ENCODE measurements at regions not wholly inside any gene's neighbourhood (a gene's known extent, or its start where the extent isn't known, plus 50 kb on each side); places are given as distances from the start of the nearest gene placed in this dataset.

- DNase-seq (ENCODE audit: low read depth in 1 of 2, low spot score in 2 of 2) (no peak), FAIRE-seq (no peak)
- Histone ChIP-seq H3K9ac (replicated peaks in 1 of 4; ENCODE audit: extremely low read depth in 1 of 4, low read depth in 3 of 4, low read length in 3 of 4) (no peak overlapping the region), H3K27me3 (replicated peaks in 1 of 4; ENCODE audit: control insufficient read depth in 3 of 4, extremely low read depth in 1 of 4, insufficient read depth in 3 of 4, low read length in 3 of 4) (no peaks in the 10 kb centered on the region), H3K4me3 (ENCODE audit: extremely low read depth in 1 of 4, insufficient read depth in 2 of 4, low read depth in 3 of 4, low read length in 4 of 4) (no peak overlapping the region), H4K8ac (ENCODE audit: extremely low read depth, insufficient read depth, low read length) (no peak overlapping the region), H4K91ac (replicated peaks; ENCODE audit: insufficient read length, low read length) (no peak overlapping the region), H3K4ac (replicated peaks; ENCODE audit: insufficient read length, low read depth, low read length) (no peak overlapping the region), H3K14ac (ENCODE audit: insufficient read length) (no peak overlapping the region), H3K79me2 (ENCODE audit: control insufficient read depth in 1 of 2, insufficient read depth in 2 of 2, low read length in 2 of 2) (no peaks in the 10 kb centered on the region), H2BK20ac (ENCODE audit: low read length) (no peak overlapping the region), H2AK5ac (ENCODE audit: low read depth, low read length) (no peak overlapping the region), H2BK12ac (ENCODE audit: low read depth, low read length) (no peak overlapping the region), H3K4me2 (ENCODE audit: insufficient read depth in 1 of 2, low read depth in 2 of 2, low read length in 2 of 2) (no peak overlapping the region), H3K23ac (ENCODE audit: insufficient read length) (no peak overlapping the region), H4K5ac (ENCODE audit: insufficient read length, low read depth, low read length) (no peak overlapping the region), H3K56ac (replicated peaks; ENCODE audit: insufficient read length, low read depth, low read length) (no peak overlapping the region), H2AFZ (ENCODE audit: low read length) (no peak overlapping the region), H2BK15ac (ENCODE audit: low read length) (no peak overlapping the region), H3K4me1 (replicated peaks in 1 of 4; ENCODE audit: control insufficient read depth in 3 of 4, insufficient read depth in 4 of 4, low read length in 3 of 4) (no peaks in the 10 kb centered on the region), H3K18ac (ENCODE audit: extremely low read depth, low read length) (no peak overlapping the region), H3K27ac (ENCODE audit: low read depth, low read length) (no peak overlapping the region), H4K20me1 (replicated peaks in 1 of 2; ENCODE audit: control insufficient read depth in 1 of 2, insufficient read depth in 2 of 2, low read length in 2 of 2) (no peaks in the 10 kb centered on the region), H3K79me1 (ENCODE audit: low read depth, low read length) (no peaks in the 10 kb centered on the region), H3K9me3 (ENCODE audit: insufficient read depth in 2 of 2, low read depth in 1 of 2, low read length in 1 of 2) (peaks cover 18 to 22% of the 10 kb centered on the region in 2 experiments), H2BK120ac (replicated peaks; ENCODE audit: low read depth, low read length) (no peak overlapping the region), H3K36me3 (ENCODE audit: control insufficient read depth in 2 of 4, insufficient read depth in 4 of 4, low read length in 3 of 4) (no peaks in the 10 kb centered on the region), H2BK5ac (ENCODE audit: low read depth, low read length) (no peak overlapping the region), H3K23me2 (ENCODE audit: low read depth, low read length) (no peaks in the 10 kb centered on the region)
- CTCF ChIA-PET (ENCODE audit: partially characterized antibody), result no interaction called here
- POLR2A ChIA-PET (ENCODE audit: partially characterized antibody), result no interaction called here
- TF ChIP-seq NANOG (IDR thresholded peaks at IDR 0.05; ENCODE audit: insufficient read depth, low read depth, low read length, poor library complexity, severe bottlenecking) (no peak), ATF2 (IDR thresholded peaks at IDR 0.05; ENCODE audit: low read length) (no peak), FOSL1 (IDR thresholded peaks at IDR 0.05; ENCODE audit: insufficient read depth, low read depth, low read length) (no peak), BRCA1 (IDR thresholded peaks at IDR 0.05; ENCODE audit: low read depth, low read length) (no peak), PHF8 (conservative IDR thresholded peaks at IDR 0.05; ENCODE audit: low read depth, low read length) (no peak), SP4 (IDR thresholded peaks at IDR 0.05; ENCODE audit: low read length) (no peak), SAP30 (IDR thresholded peaks at IDR 0.05; ENCODE audit: insufficient read depth, insufficient replicate concordance, low read length) (no peak), GABPA (IDR thresholded peaks at IDR 0.05; ENCODE audit: borderline replicate concordance, insufficient read depth, low read length) (no peak), POLR2AphosphoS5 (IDR thresholded peaks at IDR 0.05; ENCODE audit: low read depth, low read length) (no peak), BCL11A (IDR thresholded peaks at IDR 0.05; ENCODE audit: low read depth in 2 of 2, low read length in 2 of 2) (no peak), CREB1 (IDR thresholded peaks at IDR 0.05) (no peak), EGR1 (IDR thresholded peaks at IDR 0.05; ENCODE audit: borderline replicate concordance, low read depth, low read length) (no peak), RAD21 (IDR thresholded peaks at IDR 0.05 in 1 of 2, conservative IDR thresholded peaks at IDR 0.05 in 1 of 2; ENCODE audit: low read depth in 2 of 2, low read length in 2 of 2) (no peak), TBP (IDR thresholded peaks at IDR 0.05; ENCODE audit: low read depth, low read length) (no peak), GTF2F1 (IDR thresholded peaks at IDR 0.05; ENCODE audit: borderline replicate concordance, low read depth, low read length) (no peak)
Observed at GRCh38 chr11:49442669-49443068, 234.3 kb upstream of the FOLH1 start.

All from H1 (cell line).